CD14-positive monocyte (primary cell): ENCODE measurements at regions not wholly inside any gene's neighbourhood (a gene's known extent, or its start where the extent isn't known, plus 50 kb on each side); places are given as distances from the start of the nearest gene placed in this dataset.

Experiments used
- DNase-seq, 3 donors: peaks; one replicate each; pipeline ENCODE4 v3.0.0-alpha.2; 2011 to 2022
- H2AFZ ChIP-seq: 2 replicates; pipeline ENCODE4 v1.6.0; 2012; ENCODE audit warnings: mild to moderate bottlenecking, low read depth, low read length, inconsistent platforms; ENCODE audit not compliant: insufficient read depth, poor library complexity, severe bottlenecking
- H3K27ac ChIP-seq, 2 donors: 1 replicate in 1 of 2; 2 replicates in 1 of 2; pipeline ENCODE4 v1.5.1; 2012 to 2013; ENCODE audit warnings: low read length in 2 of 2, control low read depth in 1 of 2, inconsistent platforms in 1 of 2, low read depth in 1 of 2, mild to moderate bottlenecking in 1 of 2
- H3K27me3 ChIP-seq, 2 donors: one replicate each; pipeline versions ENCODE4 v1.6.0 to v1.6.1; 2011 to 2013; ENCODE audit warnings: low read length in 2 of 2; ENCODE audit not compliant: control insufficient read depth in 2 of 2, insufficient read depth in 2 of 2
- H3K36me3 ChIP-seq, 2 donors: replicated peaks in 1 of 2; 1 replicate in 1 of 2; 2 replicates in 1 of 2; pipeline versions ENCODE4 v1.5.1 to v1.6.1; 2012 to 2013; ENCODE audit warnings: low read length in 2 of 2, control low read depth in 1 of 2, inconsistent platforms in 1 of 2, mild to moderate bottlenecking in 1 of 2; ENCODE audit not compliant: insufficient read depth in 2 of 2, control insufficient read depth in 1 of 2
- H3K4me1 ChIP-seq, 2 donors: 1 replicate in 1 of 2; 2 replicates in 1 of 2; pipeline versions ENCODE4 v1.5.1 to v1.6.1; 2012 to 2013; ENCODE audit warnings: low read length in 2 of 2, control low read depth in 1 of 2, inconsistent platforms in 1 of 2, mild to moderate bottlenecking in 1 of 2, moderate library complexity in 1 of 2; ENCODE audit not compliant: insufficient read depth in 2 of 2, control insufficient read depth in 1 of 2
- H3K4me2 ChIP-seq: replicated peaks from 2 replicates; pipeline ENCODE3; 2012; ENCODE audit warnings: low read length, moderate library complexity, mild to moderate bottlenecking; ENCODE audit not compliant: poor library complexity, severe bottlenecking; ENCODE audit errors: extremely low read depth
- H3K4me3 ChIP-seq, 3 experiments: fragments of 200-600 bp in 1 of 3; sonication (generic) in 1 of 3; replicated peaks in 1 of 3; 1 replicate in 2 of 3; 2 replicates in 1 of 3; pipeline ENCODE4 v1.5.1; 2011 to 2013; ENCODE audit warnings: low read length in 3 of 3, mild to moderate bottlenecking in 3 of 3, control low read depth in 2 of 3, low read depth in 2 of 3, inconsistent platforms in 1 of 3, moderate library complexity in 1 of 3
- H3K79me2 ChIP-seq: 2 replicates; pipeline ENCODE4 v1.6.0; 2012; ENCODE audit warnings: mild to moderate bottlenecking, control low read depth, inconsistent platforms, low read length, moderate library complexity; ENCODE audit not compliant: insufficient read depth
- H3K9ac ChIP-seq: 2 replicates; pipeline ENCODE4 v1.6.0; 2017; ENCODE audit warnings: low read length, mild to moderate bottlenecking; ENCODE audit not compliant: insufficient read depth, poor library complexity, severe bottlenecking
- H3K9me3 ChIP-seq, 2 donors: replicated peaks in 1 of 2; 1 replicate in 1 of 2; 2 replicates in 1 of 2; pipeline versions ENCODE4 v1.5.1 to v1.6.1; 2012 to 2013; ENCODE audit warnings: low read length in 2 of 2, control low read depth in 1 of 2; ENCODE audit not compliant: control insufficient read depth in 1 of 2, insufficient read depth in 1 of 2
- H4K20me1 ChIP-seq: 2 replicates; pipeline ENCODE4 v1.6.0; 2012; ENCODE audit warnings: mild to moderate bottlenecking, low read length, control low read depth, moderate library complexity; ENCODE audit not compliant: insufficient read depth
- H3K27ac Mint-ChIP-seq, 7 donors: one replicate each; pipeline ENCODE4 v1.8.0; 2020; ENCODE audit warnings: mild to moderate bottlenecking in 7 of 7, mixed read lengths in 7 of 7, moderate library complexity in 6 of 7, inconsistent platforms in 2 of 7
- H3K27me3 Mint-ChIP-seq, 3 donors: one replicate each; pipeline ENCODE4 v1.8.0; 2021 to 2022; ENCODE audit warnings: low read depth in 3 of 3, mild to moderate bottlenecking in 3 of 3, mixed read lengths in 3 of 3, moderate library complexity in 3 of 3, inconsistent platforms in 1 of 3
- H3K36me3 Mint-ChIP-seq, 2 donors: one replicate each; pipeline ENCODE4 v1.8.0; 2020; ENCODE audit warnings: mixed read lengths in 2 of 2, inconsistent platforms in 1 of 2, mild to moderate bottlenecking in 1 of 2
- H3K4me1 Mint-ChIP-seq: one replicate; pipeline ENCODE4 v1.8.0; 2020; ENCODE audit warnings: mild to moderate bottlenecking, mixed read lengths
- H3K4me3 Mint-ChIP-seq, 2 donors: one replicate each; pipeline ENCODE4 v1.8.0; 2020; ENCODE audit warnings: mild to moderate bottlenecking in 2 of 2, mixed read lengths in 2 of 2, moderate library complexity in 1 of 2
- H3K9me3 Mint-ChIP-seq, 7 donors: one replicate each; pipeline ENCODE4 v1.8.0; 2020 to 2022; ENCODE audit warnings: mixed read lengths in 7 of 7, mild to moderate bottlenecking in 6 of 7, moderate library complexity in 6 of 7, inconsistent platforms in 2 of 7
- intact Hi-C, 2 donors: fragments of 100-400 bp; cut with micrococcal nuclease; formaldehyde crosslinking; loops; one replicate each; pipeline versions ENCODE4 v1.15.0 to v1.15.1; 2023
- TF ChIP-seq, protein P1 (sequence below): fragments of 200-600 bp; IDR thresholded peaks from one replicate; pipeline ENCODE4 v1.8.0; 2022; ENCODE audit warnings: antibody characterized with exemption, mild to moderate bottlenecking

- intact Hi-C loops: no loop called here
- H3K36me3 Mint-ChIP-seq: no peaks in the 10 kb centered on the region
- DNase-seq: no peak
Measured at GRCh38 chr6:140134224-140134623, 759.8 kb upstream of the CITED2 start.

GRCh38 chr6:140130074-140130473 is 755.6 kb upstream of the CITED2 start:
- intact Hi-C loops: no loop called here
- Histone ChIP-seq H3K9ac (no peak overlapping the region), H3K4me2 (no peak overlapping the region), H3K27ac (no peak overlapping the region), H2AFZ (no peak overlapping the region), H3K27me3 (no peaks in the 10 kb centered on the region), H3K4me3 (no peak overlapping the region), H3K79me2 (no peaks in the 10 kb centered on the region), H4K20me1 (no peaks in the 10 kb centered on the region), H3K9me3 (peaks cover 12 to 15% of the 10 kb centered on the region in 2 donors), H3K36me3 (no peaks in the 10 kb centered on the region), H3K4me1 (no peaks in the 10 kb centered on the region)
- TF ChIP-seq, protein P1, sequence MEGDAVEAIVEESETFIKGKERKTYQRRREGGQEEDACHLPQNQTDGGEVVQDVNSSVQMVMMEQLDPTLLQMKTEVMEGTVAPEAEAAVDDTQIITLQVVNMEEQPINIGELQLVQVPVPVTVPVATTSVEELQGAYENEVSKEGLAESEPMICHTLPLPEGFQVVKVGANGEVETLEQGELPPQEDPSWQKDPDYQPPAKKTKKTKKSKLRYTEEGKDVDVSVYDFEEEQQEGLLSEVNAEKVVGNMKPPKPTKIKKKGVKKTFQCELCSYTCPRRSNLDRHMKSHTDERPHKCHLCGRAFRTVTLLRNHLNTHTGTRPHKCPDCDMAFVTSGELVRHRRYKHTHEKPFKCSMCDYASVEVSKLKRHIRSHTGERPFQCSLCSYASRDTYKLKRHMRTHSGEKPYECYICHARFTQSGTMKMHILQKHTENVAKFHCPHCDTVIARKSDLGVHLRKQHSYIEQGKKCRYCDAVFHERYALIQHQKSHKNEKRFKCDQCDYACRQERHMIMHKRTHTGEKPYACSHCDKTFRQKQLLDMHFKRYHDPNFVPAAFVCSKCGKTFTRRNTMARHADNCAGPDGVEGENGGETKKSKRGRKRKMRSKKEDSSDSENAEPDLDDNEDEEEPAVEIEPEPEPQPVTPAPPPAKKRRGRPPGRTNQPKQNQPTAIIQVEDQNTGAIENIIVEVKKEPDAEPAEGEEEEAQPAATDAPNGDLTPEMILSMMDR: no peak
- no peak for DNase-seq
- H3K4me3 Mint-ChIP-seq: no peak overlapping the region
- no peak overlapping the region for H3K27ac Mint-ChIP-seq
- H3K9me3 Mint-ChIP-seq: peaks cover 15 to 34% (median 18%) of the 10 kb centered on the region in 7 donors
- no peaks in the 10 kb centered on the region for H3K36me3 Mint-ChIP-seq
- no peaks in the 10 kb centered on the region for H3K4me1 Mint-ChIP-seq
- H3K27me3 Mint-ChIP-seq: peaks cover 0 to 1% (median 1%) of the 10 kb centered on the region in 3 donors

More at GRCh38 chr6:140134224-140134623, 759.8 kb upstream of the CITED2 start:
- Histone ChIP-seq H3K79me2 (no peaks in the 10 kb centered on the region), H4K20me1 (no peaks in the 10 kb centered on the region), H2AFZ (no peak overlapping the region), H3K36me3 (no peaks in the 10 kb centered on the region), H3K9ac (no peak overlapping the region), H3K4me3 (no peak overlapping the region), H3K4me2 (no peak overlapping the region), H3K27me3 (no peaks in the 10 kb centered on the region), H3K9me3 (peaks cover 0 to 2% of the 10 kb centered on the region in 2 donors), H3K4me1 (no peaks in the 10 kb centered on the region), H3K27ac (no peak overlapping the region)
- H3K4me3 Mint-ChIP-seq: no peak overlapping the region
- H3K4me1 Mint-ChIP-seq: no peaks in the 10 kb centered on the region
- TF ChIP-seq, protein P1: no peak
- H3K27me3 Mint-ChIP-seq: peaks cover 0 to 4% (median 1%) of the 10 kb centered on the region in 3 donors
- H3K27ac Mint-ChIP-seq: no peak overlapping the region
- peaks cover 3 to 25% (median 14%) of the 10 kb centered on the region in 7 donors for H3K9me3 Mint-ChIP-seq
